Large intestine (tissue), 3 donors: ENCODE measurements at regions not wholly inside any gene's neighbourhood (a gene's known extent, or its start where the extent isn't known, plus 50 kb on each side); places are given as distances from the start of the nearest gene placed in this dataset.

Source experiments
- DNase-seq, 2 donors: peaks; one replicate each; pipeline versions ENCODE4 v3.0.0 to v3.0.0-alpha.2; 2013
- H3K27ac ChIP-seq: one replicate; pipeline ENCODE4 v1.5.1; 2013; ENCODE audit warnings: low read length
- H3K27me3 ChIP-seq: 2 replicates; pipeline ENCODE4 v1.6.1; 2013; ENCODE audit warnings: low read length; ENCODE audit not compliant: control insufficient read depth, insufficient read depth
- H3K36me3 ChIP-seq: 2 replicates; pipeline ENCODE4 v1.6.1; 2013; ENCODE audit warnings: low read length; ENCODE audit not compliant: control insufficient read depth, insufficient read depth
- H3K4me1 ChIP-seq: one replicate; pipeline ENCODE4 v1.6.1; 2013; ENCODE audit warnings: low read length; ENCODE audit not compliant: control insufficient read depth, insufficient read depth
- H3K4me3 ChIP-seq: one replicate; pipeline ENCODE4 v1.5.1; 2013; ENCODE audit warnings: low read length
- H3K9me3 ChIP-seq: one replicate; pipeline ENCODE4 v1.6.1; 2013; ENCODE audit warnings: mild to moderate bottlenecking, low read depth, low read length, moderate library complexity; ENCODE audit not compliant: control insufficient read depth
- WGBS: methylation state at CpG from one replicate; pipeline ENCODE4 v1.1.5; 2013; ENCODE audit warnings: low lambda C conversion rate; ENCODE audit not compliant: insufficient coverage; 5-methylcytosine and 5-hydroxymethylcytosine counted together

- 100% methylated on average over 1 of the region's 2 CpGs for WGBS
- no peak overlapping the region for H3K27ac ChIP-seq
- no peaks in the 10 kb centered on the region for H3K36me3 ChIP-seq
- no peaks in the 10 kb centered on the region for H3K4me1 ChIP-seq
- no peak for DNase-seq
- no peak overlapping the region for H3K4me3 ChIP-seq
- H3K9me3 ChIP-seq: no peaks in the 10 kb centered on the region
- H3K27me3 ChIP-seq: no peaks in the 10 kb centered on the region
These were observed 423.0 kb downstream of the NEBL start for GRCh38 chr10:20474064-20474463.

- DNase-seq: no peak
- no CpG with 5 or more reads among the region's 5 CpGs for WGBS
- Histone ChIP-seq H3K4me1 (no peaks in the 10 kb centered on the region), H3K27me3 (no peaks in the 10 kb centered on the region), H3K4me3 (no peak overlapping the region), H3K36me3 (no peaks in the 10 kb centered on the region), H3K27ac (no peak overlapping the region), H3K9me3 (no peaks in the 10 kb centered on the region)
These were observed 423.9 kb downstream of the NEBL start for GRCh38 chr10:20473023-20473760.

GRCh38 chr10:20466731-20467130 is 430.4 kb downstream of the NEBL start:
- no peak for DNase-seq
- Histone ChIP-seq H3K4me1 (no peaks in the 10 kb centered on the region), H3K4me3 (no peak overlapping the region), H3K27me3 (no peaks in the 10 kb centered on the region), H3K9me3 (no peaks in the 10 kb centered on the region), H3K27ac (no peak overlapping the region), H3K36me3 (no peaks in the 10 kb centered on the region)

GRCh38 chr10:20457649-20458048 is 439.5 kb downstream of the NEBL start:
- H3K9me3 ChIP-seq: no peaks in the 10 kb centered on the region
- H3K36me3 ChIP-seq: no peaks in the 10 kb centered on the region
- 67% methylated on average over 1 of the region's 2 CpGs for WGBS
- H3K27ac ChIP-seq: no peak overlapping the region
- H3K27me3 ChIP-seq: no peaks in the 10 kb centered on the region
- DNase-seq: no peak
- H3K4me1 ChIP-seq: no peaks in the 10 kb centered on the region
- no peak overlapping the region for H3K4me3 ChIP-seq

- H3K27me3 ChIP-seq: no peaks in the 10 kb centered on the region
- no CpG with 5 or more reads among the region's 4 CpGs for WGBS
- H3K9me3 ChIP-seq: no peaks in the 10 kb centered on the region
- no peak for DNase-seq
- no peaks in the 10 kb centered on the region for H3K4me1 ChIP-seq
- no peaks in the 10 kb centered on the region for H3K36me3 ChIP-seq
- no peak overlapping the region for H3K4me3 ChIP-seq
- no peak overlapping the region for H3K27ac ChIP-seq
These were observed 441.3 kb downstream of the NEBL start for GRCh38 chr10:20455774-20456173.

GRCh38 chr10:20454331-20454730 is 442.8 kb downstream of the NEBL start:
- no peak for DNase-seq
- Histone ChIP-seq H3K27ac (no peak overlapping the region), H3K36me3 (no peaks in the 10 kb centered on the region), H3K4me3 (no peak overlapping the region), H3K9me3 (no peaks in the 10 kb centered on the region), H3K4me1 (no peaks in the 10 kb centered on the region), H3K27me3 (no peaks in the 10 kb centered on the region)
- WGBS: 80% methylated on average over 1 of the region's 5 CpGs

- DNase-seq: no peak
- Histone ChIP-seq H3K9me3 (no peaks in the 10 kb centered on the region), H3K27me3 (no peaks in the 10 kb centered on the region), H3K27ac (no peak overlapping the region), H3K36me3 (no peaks in the 10 kb centered on the region), H3K4me3 (no peak overlapping the region), H3K4me1 (no peaks in the 10 kb centered on the region)
These were observed 450.4 kb downstream of the NEBL start for GRCh38 chr10:20446561-20447193.

GRCh38 chr10:20443094-20443493 is 454.0 kb downstream of the NEBL start:
- Histone ChIP-seq H3K36me3 (no peaks in the 10 kb centered on the region), H3K27me3 (no peaks in the 10 kb centered on the region), H3K9me3 (no peaks in the 10 kb centered on the region), H3K27ac (no peak overlapping the region), H3K4me3 (no peak overlapping the region), H3K4me1 (no peaks in the 10 kb centered on the region)
- no peak for DNase-seq

- Histone ChIP-seq H3K27ac (no peak overlapping the region), H3K4me1 (no peaks in the 10 kb centered on the region), H3K27me3 (no peaks in the 10 kb centered on the region), H3K4me3 (no peak overlapping the region), H3K9me3 (peaks cover 5% of the 10 kb centered on the region), H3K36me3 (no peaks in the 10 kb centered on the region)
- DNase-seq: no peak
- WGBS: 100% methylated on average over 1 of the region's 2 CpGs
These were observed 467.4 kb downstream of the NEBL start for GRCh38 chr10:20429742-20430141.

GRCh38 chr10:20427821-20428220 is 469.3 kb downstream of the NEBL start:
- H3K4me3 ChIP-seq: no peak overlapping the region
- no peaks in the 10 kb centered on the region for H3K36me3 ChIP-seq
- no peak for DNase-seq
- H3K27ac ChIP-seq: no peak overlapping the region
- peaks cover 5% of the 10 kb centered on the region for H3K9me3 ChIP-seq
- no peaks in the 10 kb centered on the region for H3K27me3 ChIP-seq
- H3K4me1 ChIP-seq: no peaks in the 10 kb centered on the region
- WGBS: no CpG with 5 or more reads among the region's 1 CpG

- Histone ChIP-seq H3K4me1 (no peaks in the 10 kb centered on the region), H3K36me3 (no peaks in the 10 kb centered on the region), H3K9me3 (no peaks in the 10 kb centered on the region), H3K4me3 (no peak overlapping the region), H3K27ac (no peak overlapping the region), H3K27me3 (no peaks in the 10 kb centered on the region)
- WGBS: 0% methylated on average over 1 of the region's 3 CpGs
- DNase-seq: no peak
These were observed 478.8 kb downstream of the NEBL start for GRCh38 chr10:20418286-20418685.
